DND-41 (cell line): ENCODE measurements at regions not wholly inside any gene's neighbourhood (a gene's known extent, or its start where the extent isn't known, plus 50 kb on each side); places are given as distances from the start of the nearest gene placed in this dataset.

Experiments
- ATAC-seq: fragments of 200-7000 bp; cut with Tn5 transposase; 3 replicates; pipeline ENCODE4 v1.9.1; 2021; ENCODE audit warnings: low read depth; ENCODE audit not compliant: insufficient read depth
- DNase-seq: peaks from one replicate; pipeline ENCODE4 v3.0.0-alpha.2; 2020
- H2AFZ ChIP-seq: 2 replicates; pipeline ENCODE4 v1.6.0; 2012; ENCODE audit warnings: low read depth, low read length
- H3K27ac ChIP-seq: 2 replicates; pipeline ENCODE4 v1.5.1; 2012; ENCODE audit warnings: low read length, inconsistent platforms
- H3K27me3 ChIP-seq: fragments of 200-600 bp; sonication (generic); 2 replicates; pipeline ENCODE4 v1.6.0; 2012; ENCODE audit warnings: low read length, mild to moderate bottlenecking, inconsistent platforms; ENCODE audit not compliant: insufficient read depth, poor library complexity
- H3K36me3 ChIP-seq: 2 replicates; pipeline ENCODE4 v1.5.1; 2012; ENCODE audit warnings: low read length, inconsistent platforms; ENCODE audit not compliant: insufficient read depth
- H3K4me1 ChIP-seq: 2 replicates; pipeline ENCODE4 v1.5.1; 2012; ENCODE audit warnings: mild to moderate bottlenecking, low read length; ENCODE audit not compliant: insufficient read depth
- H3K4me2 ChIP-seq: 2 replicates; pipeline ENCODE4 v1.6.0; 2012; ENCODE audit warnings: mild to moderate bottlenecking, moderate library complexity, low read length, inconsistent platforms; ENCODE audit not compliant: insufficient read depth
- H3K4me3 ChIP-seq, 2 experiments: fragments of 200-600 bp in 1 of 2; shearing (Covaris generic) in 1 of 2; 2 replicates each; pipeline ENCODE4 v1.5.1; 2012 to 2016; ENCODE audit warnings: inconsistent platforms in 2 of 2, low read length in 2 of 2, mild to moderate bottlenecking in 2 of 2, low read depth in 1 of 2, moderate library complexity in 1 of 2
- H3K79me2 ChIP-seq: 2 replicates; pipeline ENCODE4 v1.6.0; 2012; ENCODE audit warnings: low read length, inconsistent platforms; ENCODE audit not compliant: insufficient read depth
- H3K9ac ChIP-seq: 2 replicates; pipeline ENCODE4 v1.6.0; 2012; ENCODE audit warnings: low read depth, mild to moderate bottlenecking, inconsistent platforms, low read length, moderate library complexity
- H3K9me3 ChIP-seq: 2 replicates; pipeline ENCODE4 v1.5.1; 2012; ENCODE audit warnings: low read length, moderate library complexity, mild to moderate bottlenecking, inconsistent platforms; ENCODE audit not compliant: insufficient read depth, severe bottlenecking
- H4K20me1 ChIP-seq: 2 replicates; pipeline ENCODE4 v1.6.0; 2012; ENCODE audit warnings: low read length; ENCODE audit not compliant: insufficient read depth
- EZH2 ChIP-seq: IDR thresholded peaks from 3 replicates; pipeline ENCODE4 v1.6.1; 2012; ENCODE audit warnings: borderline replicate concordance, low read depth, mild to moderate bottlenecking, moderate library complexity, low read length, inconsistent platforms; ENCODE audit not compliant: severe bottlenecking
- TF ChIP-seq, protein P1 (sequence below): IDR thresholded peaks from 2 replicates; pipeline ENCODE4 v1.5.1; 2012; ENCODE audit warnings: borderline replicate concordance, low read length, moderate library complexity, mild to moderate bottlenecking; ENCODE audit not compliant: poor library complexity, severe bottlenecking; ENCODE audit errors: extremely low read depth

DNA sequence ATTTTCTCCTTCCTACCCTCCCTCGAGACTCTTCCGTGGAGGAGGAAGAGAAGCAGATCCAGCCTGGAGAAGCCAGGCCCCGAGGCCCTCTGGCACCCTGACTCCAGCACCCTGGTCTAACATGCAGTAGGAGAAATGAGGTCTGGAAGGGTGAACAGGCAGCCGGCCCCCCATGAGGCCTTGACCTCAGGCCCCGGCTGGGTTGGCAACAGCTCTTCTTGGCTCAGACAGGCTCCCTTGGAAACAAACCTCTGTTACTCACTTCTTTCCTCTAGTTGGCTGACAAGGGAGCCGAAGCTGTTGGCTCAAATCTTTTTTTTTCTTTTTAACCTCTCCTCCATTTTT, 73.4 kb downstream of the CPN2 start:
- no peak overlapping the region for H3K27ac ChIP-seq
- no peaks in the 10 kb centered on the region for H3K9me3 ChIP-seq
- H2AFZ ChIP-seq = no peak overlapping the region
- no peak overlapping the region for H3K9ac ChIP-seq
- no peak for DNase-seq
- H3K4me2 ChIP-seq = no peak overlapping the region
- no peaks in the 10 kb centered on the region for H4K20me1 ChIP-seq
- peaks cover 16% of the 10 kb centered on the region for H3K4me1 ChIP-seq
- ATAC-seq = no peak
- H3K79me2 ChIP-seq = no peaks in the 10 kb centered on the region
- no peaks in the 10 kb centered on the region for H3K27me3 ChIP-seq
- no peak overlapping the region for H3K4me3 ChIP-seq
- no peak for TF ChIP-seq EZH2
- TF ChIP-seq, protein P1, sequence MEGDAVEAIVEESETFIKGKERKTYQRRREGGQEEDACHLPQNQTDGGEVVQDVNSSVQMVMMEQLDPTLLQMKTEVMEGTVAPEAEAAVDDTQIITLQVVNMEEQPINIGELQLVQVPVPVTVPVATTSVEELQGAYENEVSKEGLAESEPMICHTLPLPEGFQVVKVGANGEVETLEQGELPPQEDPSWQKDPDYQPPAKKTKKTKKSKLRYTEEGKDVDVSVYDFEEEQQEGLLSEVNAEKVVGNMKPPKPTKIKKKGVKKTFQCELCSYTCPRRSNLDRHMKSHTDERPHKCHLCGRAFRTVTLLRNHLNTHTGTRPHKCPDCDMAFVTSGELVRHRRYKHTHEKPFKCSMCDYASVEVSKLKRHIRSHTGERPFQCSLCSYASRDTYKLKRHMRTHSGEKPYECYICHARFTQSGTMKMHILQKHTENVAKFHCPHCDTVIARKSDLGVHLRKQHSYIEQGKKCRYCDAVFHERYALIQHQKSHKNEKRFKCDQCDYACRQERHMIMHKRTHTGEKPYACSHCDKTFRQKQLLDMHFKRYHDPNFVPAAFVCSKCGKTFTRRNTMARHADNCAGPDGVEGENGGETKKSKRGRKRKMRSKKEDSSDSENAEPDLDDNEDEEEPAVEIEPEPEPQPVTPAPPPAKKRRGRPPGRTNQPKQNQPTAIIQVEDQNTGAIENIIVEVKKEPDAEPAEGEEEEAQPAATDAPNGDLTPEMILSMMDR = no peak
- no peaks in the 10 kb centered on the region for H3K36me3 ChIP-seq

- H3K4me2 ChIP-seq = no peak overlapping the region
- no peak overlapping the region for H3K9ac ChIP-seq
- ATAC-seq (no peak), DNase-seq (no peak)
- H4K20me1 ChIP-seq = no peaks in the 10 kb centered on the region
- no peaks in the 10 kb centered on the region for H3K79me2 ChIP-seq
- no peak overlapping the region for H3K4me3 ChIP-seq
- H3K36me3 ChIP-seq = no peaks in the 10 kb centered on the region
- H2AFZ ChIP-seq = no peak overlapping the region
- H3K27me3 ChIP-seq = no peaks in the 10 kb centered on the region
- no peak overlapping the region for H3K27ac ChIP-seq
- H3K9me3 ChIP-seq = no peaks in the 10 kb centered on the region
- TF ChIP-seq EZH2 = no peak
- TF ChIP-seq, protein P1 = no peak
- peaks cover 16% of the 10 kb centered on the region for H3K4me1 ChIP-seq
Observed at GRCh38 chr3:194278186-194278845, 72.8 kb downstream of the CPN2 start.

DNA sequence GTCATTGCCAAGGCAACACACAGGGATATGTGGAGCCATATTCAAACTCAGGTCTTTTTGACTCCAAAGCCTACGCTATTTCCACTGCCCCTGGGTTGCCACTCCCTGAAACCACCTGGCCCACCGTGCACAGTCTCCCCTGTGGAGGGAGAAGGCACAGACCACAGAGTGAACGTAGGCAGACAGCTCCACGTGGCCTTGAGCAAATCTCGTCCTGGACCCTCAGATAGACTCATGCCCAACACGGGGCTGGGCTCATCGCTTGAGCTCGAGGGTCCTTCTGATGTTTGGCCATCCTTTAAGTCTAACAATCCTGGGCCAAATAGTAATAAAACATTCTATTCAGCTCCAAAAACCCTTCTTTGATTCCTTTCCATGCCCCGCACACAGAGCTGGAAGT, 72.0 kb downstream of the CPN2 start:
- Histone ChIP-seq H3K9me3 (no peaks in the 10 kb centered on the region), H3K4me3 (no peak overlapping the region), H3K27me3 (no peaks in the 10 kb centered on the region), H2AFZ (no peak overlapping the region), H3K79me2 (no peaks in the 10 kb centered on the region), H3K4me2 (no peak overlapping the region), H3K4me1 (peaks cover 16% of the 10 kb centered on the region), H3K27ac (no peak overlapping the region), H3K9ac (no peak overlapping the region), H3K36me3 (no peaks in the 10 kb centered on the region), H4K20me1 (no peaks in the 10 kb centered on the region)
- ATAC-seq (no peak), DNase-seq (no peak)
- TF ChIP-seq EZH2 = no peak
- TF ChIP-seq, protein P1 = no peak
